ENCODE measurements at regions not wholly inside any gene's neighbourhood (a gene's known extent, or its start where the extent isn't known, plus 50 kb on each side); places are given as distances from the start of the nearest gene placed in this dataset.
"Not testable (repeated sequence)": the region's sequence is repeated elsewhere in the genome, so short reads cannot be mapped to it uniquely, and the experiment has no call there.

- intact Hi-C loops (cut with micrococcal nuclease), result no loop called here
Measured at GRCh38 chr2:198917275-198917674, 540.5 kb downstream of the SATB2 start.

- intact Hi-C loops (cut with micrococcal nuclease), result no loop called here
Measured at GRCh38 chr2:198916548-198917080, 541.1 kb downstream of the SATB2 start.

- intact Hi-C loops (cut with micrococcal nuclease), result no loop called here
Measured at GRCh38 chr2:198913394-198914152, 544.2 kb downstream of the SATB2 start.

GRCh38 chr2:198909525-198910267, 548.0 kb downstream of the SATB2 start:
- intact Hi-C loops (cut with micrococcal nuclease), result no loop called here

GRCh38 chr2:198905881-198906612, 551.7 kb downstream of the SATB2 start:
- intact Hi-C loops (cut with micrococcal nuclease), result no loop called here

GRCh38 chr2:198901894-198902293, 555.8 kb downstream of the SATB2 start:
- intact Hi-C loops (cut with micrococcal nuclease), result no loop called here

- intact Hi-C loops (cut with micrococcal nuclease), result no loop called here
Measured at GRCh38 chr2:198900141-198900540, 557.6 kb downstream of the SATB2 start.

- intact Hi-C loops (cut with micrococcal nuclease), result no loop called here
Measured at GRCh38 chr2:198890490-198890889, 567.2 kb downstream of the SATB2 start.

- intact Hi-C loops (cut with micrococcal nuclease), result no loop called here
Measured at GRCh38 chr2:198883604-198884003, 574.1 kb downstream of the SATB2 start.

GRCh38 chr2:198880986-198881385, 576.8 kb downstream of the SATB2 start:
- intact Hi-C loops (cut with micrococcal nuclease), result no loop called here

GRCh38 chr2:198880421-198880820, 577.3 kb downstream of the SATB2 start:
- intact Hi-C loops (cut with micrococcal nuclease), result no loop called here

GRCh38 chr2:198874472-198874858, 583.3 kb downstream of the SATB2 start:
- intact Hi-C loops (cut with micrococcal nuclease), result no loop called here

- intact Hi-C loops (cut with micrococcal nuclease), result no loop called here
Measured at GRCh38 chr2:198873503-198874471, 584.0 kb downstream of the SATB2 start.

GRCh38 chr2:198863655-198864054, 594.1 kb downstream of the SATB2 start:
- intact Hi-C loops (cut with micrococcal nuclease), result no loop called here

- intact Hi-C loops (cut with micrococcal nuclease), result no loop called here
Measured at GRCh38 chr2:198861080-198861479, 596.7 kb downstream of the SATB2 start.

GRCh38 chr2:198857246-198857645, 600.5 kb downstream of the SATB2 start:
- intact Hi-C loops (cut with micrococcal nuclease), result no loop called here

- intact Hi-C loops (cut with micrococcal nuclease), result not testable (repeated sequence)
Measured at GRCh38 chr2:198855746-198856145, 602.0 kb downstream of the SATB2 start.

GRCh38 chr2:198852248-198852647, 605.5 kb downstream of the SATB2 start:
- intact Hi-C loops (cut with micrococcal nuclease), result no loop called here

GRCh38 chr2:198825534-198825933, 632.2 kb downstream of the SATB2 start:
- intact Hi-C loops (cut with micrococcal nuclease), result no loop called here

- intact Hi-C loops (cut with micrococcal nuclease), result no loop called here
Measured at GRCh38 chr2:198817536-198817935, 640.2 kb downstream of the SATB2 start.

- intact Hi-C loops (cut with micrococcal nuclease), result no loop called here
Measured at GRCh38 chr2:198815626-198816025, 642.1 kb downstream of the SATB2 start.

Measured in T-helper 1 cell treated with Interleukin-12 subunit alpha and Interleukin-12 subunit beta and Interleukin-4 antibody, amounts not matched to agents 30 ng/mL and 1 ng/mL, for 36 hours (primary cell).